Stimulated activated CD4-positive, alpha-beta T cell treated with anti-CD3 and anti-CD28 coated beads, Interleukin-1b, Interleukin-23, amount 100 ng/mL, for 24 hours (primary cell): ENCODE measurements at regions not wholly inside any gene's neighbourhood (a gene's known extent, or its start where the extent isn't known, plus 50 kb on each side); places are given as distances from the start of the nearest gene placed in this dataset.
"Not testable (repeated sequence)": the region's sequence is repeated elsewhere in the genome, so short reads cannot be mapped to it uniquely, and the experiment has no call there.

Experiments
- DNase-seq, 4 experiments: peaks; one replicate each; pipeline ENCODE4 v3.0.0-alpha.2; 2020; ENCODE audit warnings: low read depth in 4 of 4, low spot score in 1 of 4

DNA sequence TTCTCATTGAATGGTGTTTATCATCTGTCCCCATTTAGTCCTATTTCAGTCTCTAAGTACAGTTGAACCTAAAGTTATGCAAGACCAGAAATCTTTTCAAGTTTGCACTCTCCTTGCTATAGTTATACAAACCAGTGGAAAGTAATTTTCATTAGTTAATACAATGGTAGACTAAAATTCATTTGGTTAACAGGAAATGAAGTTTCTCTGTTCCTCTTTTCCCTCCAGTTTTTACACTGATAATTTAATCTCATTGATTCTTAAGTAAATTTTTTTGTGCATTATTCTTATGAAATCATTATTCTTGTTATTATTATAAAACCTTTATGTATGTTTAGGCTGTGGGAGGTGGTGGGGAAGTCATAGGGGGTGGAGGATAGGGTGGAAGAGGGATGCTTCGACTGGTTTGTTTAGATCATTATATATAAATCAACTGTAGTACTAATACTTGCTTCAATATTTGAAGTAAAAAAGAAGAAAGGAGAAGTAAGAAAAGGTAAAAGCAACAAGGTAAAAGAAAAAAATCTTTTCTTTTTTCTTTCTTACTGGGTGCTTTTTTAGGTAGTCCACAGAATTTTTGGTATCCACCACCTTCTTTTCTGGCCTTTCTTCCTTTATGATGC, 104.1 kb downstream of the GPR85 start:
- no peak for DNase-seq

DNA sequence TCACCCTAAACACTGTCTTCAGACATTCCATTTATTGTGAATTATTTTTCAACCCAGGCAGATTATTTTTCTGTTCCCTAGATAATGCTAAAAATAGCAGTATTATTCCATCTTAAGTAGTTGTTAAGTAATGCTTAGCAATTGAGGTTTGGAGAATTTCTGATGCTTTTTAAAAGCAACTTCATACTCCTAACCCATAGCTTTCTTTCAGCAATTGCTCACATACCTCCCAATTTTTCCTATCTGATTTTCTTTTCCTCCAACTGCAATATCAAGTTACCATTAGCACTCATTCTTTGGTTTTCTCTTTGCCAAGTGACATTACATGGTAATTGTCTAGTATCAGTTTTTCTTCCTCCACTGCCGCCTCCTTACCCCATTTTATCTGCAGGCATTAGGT, 104.7 kb downstream of the GPR85 start:
- DNase-seq: no peak

DNA sequence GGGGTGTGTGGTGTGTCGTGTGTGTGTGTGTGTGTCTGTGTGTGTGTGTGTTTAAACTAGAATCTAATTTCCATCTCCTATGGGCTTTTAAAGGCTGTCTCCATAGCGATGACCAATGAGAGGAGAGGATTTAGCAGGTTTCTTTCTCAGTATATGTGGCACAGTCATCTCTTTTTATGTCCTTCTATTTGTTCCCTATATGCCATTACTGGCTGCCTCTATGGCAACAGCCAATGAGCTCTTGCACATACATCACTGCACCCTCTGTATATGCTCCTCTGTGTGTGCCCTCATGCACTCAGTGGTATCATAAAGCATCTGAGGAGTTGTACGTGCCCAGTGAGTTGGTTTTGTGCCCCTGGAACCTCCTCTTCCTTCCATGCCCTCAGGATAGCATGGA, 107.6 kb downstream of the GPR85 start:
- DNase-seq: not testable (repeated sequence)

DNA sequence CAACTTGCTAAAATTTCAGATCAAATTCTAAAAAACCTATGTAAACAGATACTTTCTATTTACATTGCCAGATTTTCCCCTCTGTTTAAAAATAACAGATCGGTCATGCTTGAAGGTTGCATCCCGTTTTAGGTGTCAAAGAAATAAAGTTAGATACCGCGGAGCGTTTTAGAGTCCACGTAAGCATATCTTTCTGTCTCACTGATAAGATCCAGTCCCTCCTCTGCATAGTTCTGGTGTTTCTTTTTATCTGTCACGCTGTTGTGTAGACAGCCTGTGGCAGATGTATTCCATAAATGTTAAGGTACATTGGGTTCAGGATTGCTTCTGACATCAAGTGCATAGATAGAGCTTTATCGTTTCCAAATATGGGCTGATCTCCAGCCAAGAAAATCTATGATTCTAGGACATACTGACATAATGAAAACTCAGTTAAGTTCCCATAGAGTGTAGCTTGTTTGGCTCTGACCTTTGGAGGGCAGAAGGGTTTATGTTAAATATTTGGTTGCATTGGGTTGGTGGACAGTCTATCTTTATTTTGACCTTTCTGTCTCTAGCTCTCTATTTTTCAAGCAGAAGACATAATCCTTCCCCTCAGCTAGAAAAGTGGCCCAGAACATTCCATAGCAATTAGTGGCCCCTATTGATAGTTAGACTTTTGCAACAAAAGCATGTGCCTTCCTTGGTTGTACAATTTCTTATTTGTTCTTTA, 109.2 kb downstream of the GPR85 start:
- DNase-seq: not testable (repeated sequence)

DNA sequence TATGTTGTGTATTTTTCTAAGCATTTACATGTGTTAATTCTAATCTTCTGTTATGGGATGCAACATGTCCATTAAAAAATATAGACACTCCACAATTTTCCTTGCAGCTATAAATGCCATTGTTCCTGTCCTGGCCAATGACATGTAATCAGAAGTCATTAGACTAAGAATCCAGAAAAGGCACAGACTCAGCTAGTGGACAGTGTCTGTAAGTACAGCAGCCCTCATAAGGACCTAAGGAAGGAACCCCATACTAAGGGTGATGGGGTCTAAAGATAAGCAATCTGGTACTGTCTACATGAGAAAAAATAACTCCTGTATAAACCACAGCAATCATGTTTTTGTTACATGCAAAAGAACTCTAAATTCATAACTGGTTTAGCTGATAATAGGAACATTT, 115.9 kb downstream of the GPR85 start:
- DNase-seq: no peak

DNA sequence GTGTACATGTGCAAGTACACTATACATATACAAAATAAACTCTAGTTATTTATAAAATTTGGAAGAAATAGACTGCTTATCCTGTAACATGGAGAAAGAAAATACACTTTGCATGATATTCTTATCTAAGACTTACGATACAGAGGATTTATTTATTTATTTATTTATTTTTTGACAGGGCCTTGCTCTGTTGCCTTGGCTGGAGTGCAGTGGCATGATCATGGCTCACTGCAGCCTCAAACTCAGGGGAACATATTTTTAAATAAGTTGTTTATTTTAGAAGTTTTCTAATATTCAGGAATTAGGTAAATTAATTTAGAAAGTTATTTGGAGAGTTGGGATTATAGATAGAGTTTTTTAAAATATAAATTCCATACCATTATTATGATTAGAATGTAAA, 116.7 kb downstream of the GPR85 start:
- DNase-seq: no peak

DNA sequence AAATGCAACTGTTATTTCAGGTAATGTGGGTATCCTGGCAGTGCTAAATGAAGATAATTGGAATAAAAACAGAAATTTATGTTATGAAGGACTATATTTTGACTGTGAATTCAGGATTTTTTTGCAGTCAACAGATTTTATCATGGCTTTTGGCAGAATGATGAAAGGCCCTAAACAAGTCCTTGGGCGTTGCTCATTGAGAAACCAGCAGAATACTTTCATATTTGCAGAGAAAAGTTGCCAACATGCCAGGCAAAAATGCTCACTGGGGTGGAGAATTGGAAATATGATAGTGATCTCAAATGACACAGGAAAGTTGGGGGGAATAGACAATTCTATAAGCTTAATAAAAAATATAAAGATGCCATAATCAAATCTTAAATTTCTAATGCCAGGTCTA, 121.1 kb downstream of the GPR85 start:
- no peak for DNase-seq

DNA sequence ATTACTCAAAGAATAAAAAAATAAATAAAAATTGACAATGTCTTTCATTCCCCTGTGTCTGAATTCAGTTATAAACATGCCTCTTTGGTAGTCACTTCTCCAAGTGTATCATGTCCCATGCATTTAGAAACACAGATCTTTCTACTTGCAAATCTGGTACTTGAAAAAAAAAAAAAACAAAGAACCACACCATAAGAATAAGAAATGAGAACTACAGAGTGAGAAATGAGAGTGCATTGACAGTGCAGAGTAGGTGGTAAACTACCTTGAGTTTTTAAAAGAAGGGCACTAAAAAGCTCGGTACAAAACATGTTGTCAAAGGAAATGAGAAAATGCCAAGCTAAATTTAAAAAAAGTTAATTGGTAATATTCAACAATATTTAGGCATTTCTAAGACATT, 123.0 kb downstream of the GPR85 start:
- DNase-seq: no peak

DNA sequence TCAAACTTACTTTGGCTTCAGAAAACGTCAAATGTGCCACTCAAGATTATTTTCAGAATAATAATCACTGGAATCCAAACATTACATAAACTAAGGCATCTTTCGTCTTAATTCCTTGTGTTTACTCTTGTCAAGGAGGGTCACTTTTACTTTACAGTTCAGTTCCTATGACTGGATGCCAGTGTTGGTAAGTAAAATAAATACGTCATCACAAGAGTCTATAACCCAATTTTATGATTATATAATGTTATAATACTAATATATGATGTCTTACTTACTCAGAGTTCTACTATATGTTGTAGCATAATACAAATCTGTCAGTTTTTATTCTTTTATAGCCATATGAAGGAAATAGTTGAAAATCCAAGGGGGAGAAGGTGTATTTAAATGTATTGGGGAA, 123.8 kb downstream of the GPR85 start:
- DNase-seq: no peak

DNA sequence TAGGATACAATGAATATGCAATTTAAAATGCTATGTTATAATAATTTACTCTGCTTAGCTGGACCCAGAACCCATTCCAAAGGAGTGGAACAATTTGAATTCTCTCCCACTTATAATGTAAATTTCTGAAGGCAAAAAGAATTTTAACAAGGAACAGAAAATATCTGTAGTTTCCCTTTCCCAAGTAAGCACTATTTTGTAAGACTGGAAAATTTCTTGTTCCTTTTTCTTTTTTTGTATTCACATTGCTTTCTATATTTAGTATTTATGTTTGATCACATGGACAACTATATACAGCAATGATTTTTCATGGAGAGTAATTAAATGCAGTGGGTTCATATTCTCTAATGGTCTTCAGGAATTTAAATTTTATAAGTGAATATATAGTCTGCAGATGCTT, 127.4 kb downstream of the GPR85 start:
- no peak for DNase-seq

DNA sequence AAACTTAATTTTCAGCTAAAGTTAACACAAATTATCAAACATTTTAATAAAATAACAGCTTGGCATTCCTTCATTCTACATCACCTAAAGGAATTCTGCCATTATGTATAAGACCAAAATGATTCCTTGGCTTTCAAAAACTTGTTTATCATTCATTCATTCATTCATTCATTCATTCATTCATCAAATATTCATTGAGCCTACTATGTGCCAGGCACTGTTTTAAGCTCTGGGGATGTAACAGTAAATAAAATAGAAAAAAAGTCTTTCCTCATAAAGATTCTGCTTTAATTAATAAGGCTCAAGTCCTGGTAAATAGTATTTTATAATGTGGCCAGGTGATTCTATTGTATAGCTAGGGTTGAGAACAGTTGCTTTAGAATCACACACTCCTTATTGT, 127.9 kb downstream of the GPR85 start:
- no peak for DNase-seq

DNA sequence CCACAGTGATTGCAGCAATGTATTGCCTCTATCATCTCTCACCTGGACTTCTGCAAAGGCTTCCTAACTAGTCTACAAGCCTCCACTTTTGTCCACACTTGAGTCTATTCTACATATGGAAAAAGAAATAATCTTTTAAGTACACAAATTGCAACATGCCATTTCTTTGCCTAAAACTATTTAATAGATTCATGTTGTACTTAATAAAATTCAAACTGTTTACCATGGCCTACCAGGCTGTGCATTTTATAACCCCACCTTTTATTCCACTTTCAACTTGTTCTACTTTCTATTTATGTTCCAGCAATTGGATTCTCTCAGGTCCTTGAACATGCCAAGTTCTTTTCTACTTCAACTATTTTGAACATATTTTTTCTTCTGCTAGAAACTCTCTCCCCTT, 128.7 kb downstream of the GPR85 start:
- DNase-seq: no peak

DNA sequence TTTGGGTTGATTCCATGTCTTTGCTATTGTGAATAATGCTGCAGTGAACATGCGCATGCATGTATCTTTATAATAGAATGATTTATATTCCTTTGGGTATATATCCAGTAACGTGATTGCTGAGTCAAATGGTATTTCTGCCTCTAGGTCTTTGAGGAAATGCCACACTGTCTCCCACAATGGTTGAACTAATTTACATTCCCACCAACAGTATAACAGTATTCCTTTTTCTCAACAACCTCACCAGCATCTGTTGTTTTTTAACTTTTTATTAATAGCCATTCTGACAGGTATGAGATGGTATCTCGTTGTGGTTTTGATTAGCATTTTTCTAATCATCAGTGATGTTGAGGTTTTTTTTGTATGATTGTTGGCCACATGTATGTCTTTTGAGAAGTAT, 133.6 kb downstream of the GPR85 start:
- DNase-seq: not testable (repeated sequence)

DNA sequence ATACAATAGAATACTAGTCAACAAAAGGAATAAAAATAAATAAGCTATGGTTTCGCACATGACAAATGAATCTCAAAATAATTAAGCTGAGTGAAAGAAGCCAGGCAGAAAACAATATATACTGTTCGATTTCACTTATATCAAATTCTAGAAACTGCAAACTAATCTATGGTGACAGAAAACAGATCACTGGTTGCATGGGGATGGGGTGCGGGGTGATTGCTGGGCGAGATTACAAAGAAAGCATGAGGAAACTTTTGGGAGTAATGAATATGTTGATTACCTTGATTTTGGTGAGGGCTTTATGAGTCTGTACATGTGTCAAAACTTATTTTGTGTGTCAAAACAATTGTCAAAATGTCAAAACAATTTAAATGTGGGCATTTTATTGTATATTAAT, 135.6 kb downstream of the GPR85 start:
- DNase-seq: no peak

DNA sequence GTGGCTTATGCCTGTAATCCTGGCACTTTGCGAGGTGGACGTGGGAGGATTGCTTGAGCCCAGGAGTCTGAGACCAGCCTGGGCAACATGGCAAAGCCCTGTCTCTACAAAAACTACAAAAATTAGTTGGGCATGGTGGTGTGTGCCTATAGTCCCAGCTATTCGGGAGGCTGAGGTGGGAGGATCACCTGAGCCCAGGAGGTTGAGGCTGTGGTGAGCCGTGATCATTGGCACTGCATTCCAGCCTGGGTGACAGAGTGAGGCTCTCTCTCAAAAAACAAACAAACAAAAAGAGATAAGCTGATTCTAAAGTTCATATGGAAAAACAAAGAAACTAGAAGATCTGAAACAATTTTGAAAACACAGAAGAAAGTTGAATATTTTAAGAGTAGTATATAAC, 136.9 kb downstream of the GPR85 start:
- not testable (repeated sequence) for DNase-seq

DNA sequence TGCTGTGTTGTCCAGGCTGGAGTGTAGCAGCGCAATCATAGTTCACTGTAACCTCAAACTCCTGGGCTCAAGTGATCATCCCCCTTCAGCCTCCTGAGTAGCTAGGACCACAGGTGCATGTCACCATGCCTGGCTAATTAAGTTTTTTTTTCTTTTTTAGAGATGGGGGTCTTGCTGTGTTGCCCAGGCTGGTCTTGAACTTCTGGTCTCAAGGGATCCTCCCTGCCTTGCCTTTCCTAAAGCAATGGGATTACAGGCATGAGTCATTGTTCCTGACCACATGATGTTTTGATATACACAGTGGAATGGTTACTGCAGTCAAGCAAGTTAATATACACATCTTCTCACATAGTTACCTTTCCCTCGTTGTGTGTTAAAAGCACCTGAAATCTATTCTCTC, 140.3 kb downstream of the GPR85 start:
- DNase-seq: no peak

DNA sequence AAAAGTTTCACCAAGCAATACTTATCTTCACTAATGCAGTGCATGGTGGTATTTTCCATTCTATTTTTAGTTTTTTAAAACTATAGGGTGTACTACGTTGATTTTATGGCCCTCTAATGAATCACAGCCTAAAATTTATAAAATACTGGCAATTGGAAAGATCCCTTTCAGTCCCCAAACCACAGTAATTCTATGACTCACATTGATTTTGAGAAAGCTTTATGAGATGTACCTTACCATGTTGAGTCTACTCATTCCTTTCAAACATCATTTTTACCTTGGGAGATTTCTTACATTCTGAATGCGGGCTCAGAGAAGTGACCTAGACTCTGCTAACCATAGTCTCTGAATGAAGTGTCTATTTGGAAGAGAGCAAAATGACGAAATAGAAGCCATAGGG, 141.6 kb downstream of the GPR85 start:
- DNase-seq: no peak

DNA sequence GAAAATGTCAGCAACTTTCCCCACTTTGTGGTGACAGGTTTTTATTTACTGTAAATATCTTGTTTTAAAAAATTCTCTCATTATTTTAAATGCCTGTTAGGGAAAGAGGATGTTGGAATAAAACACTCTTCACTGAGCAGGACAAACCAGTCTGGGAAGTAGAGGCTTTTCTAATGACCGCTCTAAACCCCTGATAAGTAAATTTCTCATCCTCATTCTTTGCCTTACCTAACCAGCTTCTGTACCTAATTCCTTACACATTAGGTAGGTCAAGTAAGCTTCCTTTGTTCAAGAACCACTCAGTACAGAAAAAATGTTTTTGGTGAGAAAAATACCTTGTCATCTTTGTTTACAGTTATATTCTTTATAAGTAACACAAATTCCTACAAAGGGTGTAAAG, 143.6 kb downstream of the GPR85 start:
- DNase-seq: no peak

DNA sequence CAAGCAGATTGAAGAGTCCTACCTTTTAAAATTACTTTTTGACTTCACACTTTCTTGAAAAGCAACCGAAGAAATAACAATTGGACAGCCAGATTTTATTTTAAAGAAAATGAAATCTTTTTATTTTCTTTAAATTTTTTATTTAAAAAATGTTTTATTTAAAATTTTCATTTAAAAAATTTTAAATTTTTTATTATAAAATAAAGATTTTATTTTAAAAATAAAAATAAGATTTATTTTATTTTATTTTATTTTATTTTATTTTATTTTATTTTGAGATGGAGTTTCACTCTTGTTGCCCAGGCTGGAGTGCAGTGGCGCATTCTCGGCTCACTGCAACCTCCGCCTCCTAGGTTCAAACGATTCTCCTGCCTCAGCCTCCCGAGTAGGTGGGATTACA, 144.5 kb downstream of the GPR85 start:
- DNase-seq: not testable (repeated sequence)

DNA sequence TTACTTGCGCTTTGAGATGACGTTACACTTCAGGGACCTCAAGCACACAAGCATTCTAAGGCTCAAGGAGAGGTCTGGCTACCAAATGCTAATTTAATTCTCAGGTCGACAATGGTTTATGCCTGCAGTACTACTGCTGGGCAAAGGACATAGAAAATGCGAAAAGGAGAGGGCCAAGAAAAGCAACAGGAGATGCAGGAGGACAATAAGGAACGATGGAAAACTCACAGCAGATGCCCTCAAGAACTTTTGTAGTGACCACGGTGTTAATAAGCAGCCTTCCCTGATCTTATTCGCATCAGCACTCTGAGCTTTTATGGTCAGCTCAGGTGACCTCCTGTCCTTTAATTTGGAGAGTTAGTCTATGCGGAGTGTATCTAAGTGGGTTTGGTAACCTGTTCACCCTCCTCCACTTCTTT, 146.3 kb downstream of the GPR85 start:
- peak in 1 of 4 experiments; percentile 0 for DNase-seq

DNA sequence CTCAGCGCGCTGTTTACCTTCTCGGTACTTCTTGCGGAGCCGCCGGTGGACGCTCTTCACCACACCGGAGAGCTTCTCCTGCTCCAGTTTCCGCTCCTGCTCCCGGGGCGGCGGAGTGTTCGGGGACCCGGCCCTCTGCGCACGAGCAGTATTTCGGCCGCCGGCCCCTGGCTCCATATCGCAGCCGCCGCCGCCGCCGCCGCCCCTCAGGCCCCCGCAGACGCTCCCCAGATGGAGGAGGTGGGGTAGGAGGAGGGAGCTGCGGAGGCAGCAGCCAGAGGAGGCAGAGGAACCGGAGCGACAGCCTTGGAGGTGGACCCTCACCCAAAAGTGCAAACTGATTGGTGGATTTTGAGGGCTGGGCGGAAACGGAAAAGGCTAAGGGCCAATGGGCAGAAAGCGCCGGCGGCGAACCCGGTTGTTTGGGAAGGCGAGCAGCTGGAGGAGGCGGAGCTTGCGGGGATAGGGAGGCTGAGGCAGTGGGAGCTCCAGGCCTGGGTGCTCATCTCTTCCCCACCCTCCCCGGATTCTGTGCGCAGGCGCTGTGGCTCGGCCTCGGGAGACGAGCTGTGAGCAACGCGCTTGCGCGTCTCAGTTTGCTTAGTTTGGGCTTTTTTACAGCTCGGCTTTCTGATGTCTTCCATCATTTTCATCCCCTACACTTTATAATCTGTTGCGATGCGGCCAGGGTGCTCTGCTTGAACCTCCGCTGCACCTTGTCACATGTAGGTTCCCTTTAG, 146.9 kb downstream of the GPR85 start:
- DNase-seq: peak; percentile 97 to 99 (median 98)

DNA sequence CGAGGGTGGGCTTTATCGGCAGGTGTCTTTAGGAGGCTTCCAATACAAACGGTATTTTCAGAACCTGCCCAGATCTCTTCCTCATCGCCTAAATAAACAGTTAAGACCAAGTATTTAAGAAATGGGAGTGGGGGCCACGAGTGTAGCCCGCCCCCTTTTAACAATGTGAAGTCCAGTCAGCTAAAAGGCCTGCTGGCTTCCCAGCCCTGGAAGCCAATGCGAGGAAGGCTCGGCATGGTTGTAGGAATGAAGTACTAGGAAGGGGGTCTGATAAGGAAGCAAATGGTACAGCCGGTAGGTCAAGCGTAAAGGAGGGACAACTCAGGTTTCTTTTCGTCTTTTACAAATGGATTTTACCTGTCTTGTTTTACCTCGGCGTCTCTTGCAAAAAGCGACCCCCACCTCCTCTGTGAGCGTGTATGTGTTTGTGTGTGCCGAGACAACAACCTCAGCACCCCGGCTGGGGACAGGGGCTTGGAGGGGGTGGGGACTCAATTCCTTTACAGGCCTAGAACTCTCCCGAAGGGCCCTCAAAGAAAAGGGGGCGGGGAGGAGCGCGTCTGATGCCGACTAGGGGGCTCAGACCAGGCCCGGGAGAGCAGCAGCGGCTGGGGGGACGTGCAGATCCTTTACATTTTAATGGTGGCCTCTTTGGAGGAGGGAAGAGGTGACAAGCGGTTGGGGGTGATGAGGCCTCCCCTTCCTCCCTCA, 147.6 kb downstream of the GPR85 start:
- DNase-seq: peak in 3 of 4 experiments; percentile 0 to 13 (median 13)
